PFSK-1 (cell line): ENCODE measurements at regions not wholly inside any gene's neighbourhood (a gene's known extent, or its start where the extent isn't known, plus 50 kb on each side); places are given as distances from the start of the nearest gene placed in this dataset.

ENCODE experiments used
- FOXP2 ChIP-seq: optimal IDR thresholded peaks from 2 replicates; pipeline ENCODE3; 2011; ENCODE audit warnings: borderline replicate concordance, control low read depth, inconsistent platforms; ENCODE audit not compliant: insufficient read depth; ENCODE audit errors: extremely low read length, extremely low read depth
- POLR2AphosphoS5 ChIP-seq: IDR thresholded peaks from 2 replicates; pipeline ENCODE4 v1.6.1; 2012; ENCODE audit warnings: low read depth, mild to moderate bottlenecking, control low read depth, low read length, moderate library complexity
- SIN3A ChIP-seq: IDR thresholded peaks from 2 replicates; pipeline ENCODE4 v1.6.1; 2012; ENCODE audit warnings: mild to moderate bottlenecking, low read length, moderate library complexity, borderline replicate concordance; ENCODE audit not compliant: insufficient read depth
- TAF1 ChIP-seq: IDR thresholded peaks from 2 replicates; pipeline ENCODE4 v1.6.1; 2012; ENCODE audit warnings: low read length, control low read depth, borderline replicate concordance; ENCODE audit not compliant: insufficient read depth
- TF ChIP-seq, protein P1 (sequence below), 2 experiments: IDR thresholded peaks; 2 replicates each; pipeline versions ENCODE4 v1.6.1 to v1.8.0; 2011 to 2012; ENCODE audit warnings: low read depth in 2 of 2, low read length in 2 of 2, control low read depth in 1 of 2, inconsistent platforms in 1 of 2, mild to moderate bottlenecking in 1 of 2, moderate library complexity in 1 of 2; ENCODE audit not compliant: insufficient read depth in 1 of 2

DNA sequence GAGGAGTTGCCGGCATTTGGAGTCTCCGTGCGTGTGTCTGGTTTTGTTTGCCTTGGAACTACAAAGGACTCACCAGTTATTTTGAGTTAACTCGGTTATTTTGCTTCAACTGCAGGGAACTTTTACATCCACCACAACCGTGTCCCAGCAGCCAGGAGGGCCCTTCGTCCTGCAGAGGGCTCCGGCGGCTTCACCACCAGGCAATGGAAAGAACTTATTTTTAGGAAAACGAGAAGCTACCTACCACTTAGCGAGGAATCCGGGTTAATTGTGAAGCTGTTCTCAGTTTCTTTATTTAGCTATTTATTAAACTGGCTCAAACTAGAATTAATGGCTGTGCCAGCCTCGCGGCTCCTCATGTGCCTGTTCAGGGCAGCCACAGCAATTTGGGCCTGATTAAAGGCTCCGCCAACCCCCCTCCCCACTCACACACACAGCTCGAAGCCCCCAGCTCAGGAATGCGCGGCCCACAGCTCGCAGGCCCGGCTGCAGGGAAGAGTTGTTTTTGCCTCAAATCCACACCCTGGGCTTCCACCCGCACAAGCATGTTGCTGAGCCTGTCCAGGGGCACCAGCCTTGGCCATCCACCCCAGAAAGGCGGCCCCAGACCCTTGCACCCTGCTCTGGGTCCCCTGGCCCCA, 55.9 kb upstream of the FGF3 start:
- TF ChIP-seq FOXP2 (no peak), POLR2AphosphoS5 (no peak), SIN3A (no peak), TAF1 (no peak)
- TF ChIP-seq, protein P1, sequence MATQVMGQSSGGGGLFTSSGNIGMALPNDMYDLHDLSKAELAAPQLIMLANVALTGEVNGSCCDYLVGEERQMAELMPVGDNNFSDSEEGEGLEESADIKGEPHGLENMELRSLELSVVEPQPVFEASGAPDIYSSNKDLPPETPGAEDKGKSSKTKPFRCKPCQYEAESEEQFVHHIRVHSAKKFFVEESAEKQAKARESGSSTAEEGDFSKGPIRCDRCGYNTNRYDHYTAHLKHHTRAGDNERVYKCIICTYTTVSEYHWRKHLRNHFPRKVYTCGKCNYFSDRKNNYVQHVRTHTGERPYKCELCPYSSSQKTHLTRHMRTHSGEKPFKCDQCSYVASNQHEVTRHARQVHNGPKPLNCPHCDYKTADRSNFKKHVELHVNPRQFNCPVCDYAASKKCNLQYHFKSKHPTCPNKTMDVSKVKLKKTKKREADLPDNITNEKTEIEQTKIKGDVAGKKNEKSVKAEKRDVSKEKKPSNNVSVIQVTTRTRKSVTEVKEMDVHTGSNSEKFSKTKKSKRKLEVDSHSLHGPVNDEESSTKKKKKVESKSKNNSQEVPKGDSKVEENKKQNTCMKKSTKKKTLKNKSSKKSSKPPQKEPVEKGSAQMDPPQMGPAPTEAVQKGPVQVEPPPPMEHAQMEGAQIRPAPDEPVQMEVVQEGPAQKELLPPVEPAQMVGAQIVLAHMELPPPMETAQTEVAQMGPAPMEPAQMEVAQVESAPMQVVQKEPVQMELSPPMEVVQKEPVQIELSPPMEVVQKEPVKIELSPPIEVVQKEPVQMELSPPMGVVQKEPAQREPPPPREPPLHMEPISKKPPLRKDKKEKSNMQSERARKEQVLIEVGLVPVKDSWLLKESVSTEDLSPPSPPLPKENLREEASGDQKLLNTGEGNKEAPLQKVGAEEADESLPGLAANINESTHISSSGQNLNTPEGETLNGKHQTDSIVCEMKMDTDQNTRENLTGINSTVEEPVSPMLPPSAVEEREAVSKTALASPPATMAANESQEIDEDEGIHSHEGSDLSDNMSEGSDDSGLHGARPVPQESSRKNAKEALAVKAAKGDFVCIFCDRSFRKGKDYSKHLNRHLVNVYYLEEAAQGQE (IDR thresholded peaks at IDR 0.05; ENCODE audit: insufficient read depth in 1 of 2, low read depth in 2 of 2, low read length in 2 of 2), result no peak

DNA sequence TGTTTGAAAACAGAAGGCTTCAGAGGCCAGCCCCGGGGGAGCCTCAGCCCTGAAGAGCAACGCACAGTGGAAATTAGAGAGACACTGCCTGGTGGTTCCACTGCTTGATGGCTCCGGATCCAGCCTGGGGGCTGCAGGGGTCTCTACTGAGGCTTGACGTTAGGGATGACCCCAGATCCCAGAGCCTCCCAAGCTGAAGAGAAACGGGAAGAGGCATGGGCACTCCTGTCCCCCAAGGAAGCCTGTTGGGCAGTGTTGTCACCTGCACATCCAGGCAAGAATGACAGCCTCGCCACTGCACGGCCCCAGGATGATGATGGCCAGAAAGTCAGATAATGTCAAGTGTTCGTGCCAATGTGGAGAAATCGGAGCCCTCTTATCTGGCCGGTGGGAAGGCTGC, 56.8 kb upstream of the FGF3 start:
- no peak for TF ChIP-seq SIN3A
- TF ChIP-seq FOXP2, result no peak
- TF ChIP-seq TAF1, result no peak
- TF ChIP-seq, protein P1 (IDR thresholded peaks at IDR 0.05; ENCODE audit: insufficient read depth in 1 of 2, low read depth in 2 of 2, low read length in 2 of 2), result no peak
- no peak for TF ChIP-seq POLR2AphosphoS5

DNA sequence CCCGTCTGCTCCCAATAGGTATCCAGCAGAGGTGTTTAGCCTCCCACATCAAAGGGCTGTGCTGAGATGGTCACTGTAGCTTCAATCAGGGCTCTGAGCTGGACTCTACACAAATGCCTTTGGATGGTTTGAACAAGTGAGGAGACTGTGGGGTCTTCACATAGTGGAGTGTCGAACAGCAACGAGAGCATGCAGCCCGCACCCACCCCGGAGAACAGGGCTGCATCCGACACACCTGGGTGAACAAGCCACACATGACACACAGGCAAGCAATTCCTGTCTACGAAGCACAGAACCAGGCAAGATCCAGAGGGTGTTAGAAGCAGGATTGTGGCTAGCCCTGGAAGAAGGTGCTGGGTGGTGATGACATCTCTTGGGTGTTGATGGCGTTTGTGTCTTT, 58.0 kb upstream of the FGF3 start:
- TF ChIP-seq, protein P1 (IDR thresholded peaks at IDR 0.05; ENCODE audit: insufficient read depth in 1 of 2, low read depth in 2 of 2, low read length in 2 of 2), result no peak

DNA sequence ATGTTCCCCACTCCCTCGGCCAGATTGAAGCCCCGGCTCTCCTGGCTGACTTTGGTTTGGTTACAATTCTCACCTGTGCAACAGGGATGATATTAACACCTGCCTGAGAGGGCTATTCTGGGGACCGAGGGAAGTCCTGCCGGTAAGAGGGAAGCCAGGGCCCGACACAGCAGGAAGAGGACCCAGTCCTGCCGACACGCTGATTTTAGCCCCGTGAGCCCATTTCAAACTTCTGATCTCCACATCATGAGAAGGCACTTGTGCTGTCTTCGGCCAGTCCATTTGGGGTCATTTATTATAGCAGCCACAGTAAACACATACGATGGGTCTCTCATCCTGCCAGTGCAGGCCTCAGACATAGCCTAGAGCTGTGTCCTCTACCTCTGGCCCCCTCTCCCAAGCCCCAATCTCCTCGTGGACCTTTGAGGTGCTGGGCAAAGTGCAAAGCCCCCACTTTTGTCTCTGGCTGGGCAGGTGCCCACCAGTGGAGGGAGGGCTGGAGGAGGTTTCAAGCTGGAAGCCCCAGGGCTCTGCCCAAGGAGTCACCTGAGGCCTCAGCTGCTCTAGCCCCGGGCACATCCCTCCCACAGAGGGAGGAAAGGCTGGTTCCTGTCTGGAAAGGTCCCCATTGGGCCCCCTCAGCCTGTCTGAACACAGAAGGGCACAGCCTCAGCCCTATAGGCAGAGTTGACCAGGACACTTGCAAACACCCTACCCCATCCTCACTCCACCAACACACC, 59.1 kb upstream of the FGF3 start:
- no peak for TF ChIP-seq TAF1
- TF ChIP-seq SIN3A, result no peak
- TF ChIP-seq, protein P1 (IDR thresholded peaks at IDR 0.05; ENCODE audit: insufficient read depth in 1 of 2, low read depth in 2 of 2, low read length in 2 of 2), result no peak
- no peak for TF ChIP-seq POLR2AphosphoS5
- no peak for TF ChIP-seq FOXP2
